Motor neuron (in vitro differentiated cells): ENCODE measurements at regions not wholly inside any gene's neighbourhood (a gene's known extent, or its start where the extent isn't known, plus 50 kb on each side); places are given as distances from the start of the nearest gene placed in this dataset.

Experiments used
- ATAC-seq, 8 experiments: fragments of 200-7000 bp; cut with Tn5 transposase; replicated peaks in 6 of 8; 2 replicates each; pipeline ENCODE4 v1.8.0; 2021; ENCODE audit warnings: mild to moderate bottlenecking in 8 of 8, moderate library complexity in 8 of 8
- H3K27ac ChIP-seq, 2 donors: fragments of 250-450 bp; sonication (Bioruptor Pico); 2 replicates each; pipeline ENCODE4 v1.9.0; 2021; ENCODE audit warnings: antibody characterized with exemption in 2 of 2, mild to moderate bottlenecking in 2 of 2, moderate library complexity in 1 of 2
- H3K4me1 ChIP-seq, 2 donors: fragments of 250-450 bp; sonication (Bioruptor Pico); replicated peaks in 1 of 2; 2 replicates each; pipeline ENCODE4 v1.6.1; 2021; ENCODE audit warnings: antibody characterized with exemption in 2 of 2, mild to moderate bottlenecking in 2 of 2, moderate library complexity in 1 of 2
- H3K4me3 ChIP-seq, 5 donors: fragments of 250-450 bp; sonication (Bioruptor Pico); 2 replicates each; pipeline ENCODE4 v1.9.0; 2021; ENCODE audit warnings: antibody characterized with exemption in 5 of 5, mild to moderate bottlenecking in 5 of 5, moderate library complexity in 4 of 5
- WGBS, 10 experiments: fragments of 450-650 bp; shearing (Covaris generic); methylation state at CpG; one replicate each; pipeline ENCODE4 v1.0.0; 2022; 5-methylcytosine and 5-hydroxymethylcytosine counted together
- in situ Hi-C, 9 experiments: fragments of 400-800 bp; cut with MboI; loops; one replicate each; pipeline ENCODE4 v1.15.0; 2021; ENCODE audit warnings: low sequenced_read_pairs in 9 of 9, low pct_unique_long_range_greater_than_20kb in 2 of 9; ENCODE audit not compliant: unreplicated experiment in 9 of 9

GRCh38 chr6:1242021-1242420 is 69.9 kb upstream of the FOXQ1 start:
- ATAC-seq: no peak
- WGBS, 10 experiments: 56 to 100% (median 70%) methylated on average over 1 to 4 of the region's 4 CpGs; no CpG with 5 or more reads in 4 of the 10 experiments
- in situ Hi-C loops: no loop called here
- H3K4me3 ChIP-seq: no peak overlapping the region
- no peaks in the 10 kb centered on the region for H3K4me1 ChIP-seq
- no peak overlapping the region for H3K27ac ChIP-seq

GRCh38 chr6:1240766-1241318 is 71.1 kb upstream of the FOXQ1 start:
- ATAC-seq: peak in 3 of 8 experiments; percentile 47 to 56 (median 53)
- no peak overlapping the region for H3K27ac ChIP-seq
- in situ Hi-C loops: no loop called here
- no peak overlapping the region for H3K4me3 ChIP-seq
- 23 to 100% (median 73%) methylated on average over 2 of the region's 2 CpGs; no CpG with 5 or more reads in 3 of the 10 experiments for WGBS, 10 experiments
- no peaks in the 10 kb centered on the region for H3K4me1 ChIP-seq

- 75 to 100% (median 87%) methylated on average over 2 to 7 of the region's 7 CpGs; no CpG with 5 or more reads in 3 of the 10 experiments for WGBS, 10 experiments
- H3K4me1 ChIP-seq: no peaks in the 10 kb centered on the region
- in situ Hi-C loops: no loop called here
- no peak for ATAC-seq
- no peak overlapping the region for H3K4me3 ChIP-seq
- H3K27ac ChIP-seq: no peak overlapping the region
Measured at GRCh38 chr6:1239805-1240204, 72.1 kb upstream of the FOXQ1 start.

GRCh38 chr6:1238040-1238439 is 73.9 kb upstream of the FOXQ1 start:
- WGBS, 10 experiments: 60 to 83% methylated on average over 1 to 5 of the region's 8 CpGs; no CpG with 5 or more reads in 8 of the 10 experiments
- Histone ChIP-seq H3K4me3 (no peak overlapping the region), H3K27ac (no peak overlapping the region), H3K4me1 (no peaks in the 10 kb centered on the region)
- ATAC-seq: no peak
- in situ Hi-C loops: no loop called here

GRCh38 chr6:1237636-1238035 is 74.3 kb upstream of the FOXQ1 start:
- no peak overlapping the region for H3K4me3 ChIP-seq
- 59 to 90% (median 82%) methylated on average over 2 to 15 of the region's 15 CpGs; no CpG with 5 or more reads in 5 of the 10 experiments for WGBS, 10 experiments
- no peak overlapping the region for H3K27ac ChIP-seq
- ATAC-seq: no peak
- in situ Hi-C loops: no loop called here
- no peaks in the 10 kb centered on the region for H3K4me1 ChIP-seq

GRCh38 chr6:1235825-1236224 is 76.1 kb upstream of the FOXQ1 start:
- Histone ChIP-seq H3K27ac (no peak overlapping the region), H3K4me1 (no peaks in the 10 kb centered on the region), H3K4me3 (no peak overlapping the region)
- 16 to 80% (median 60%) methylated on average over 1 to 5 of the region's 6 CpGs; no CpG with 5 or more reads in 5 of the 10 experiments for WGBS, 10 experiments
- ATAC-seq: no peak
- in situ Hi-C loops: no loop called here

GRCh38 chr6:1233924-1234323 is 78.0 kb upstream of the FOXQ1 start:
- in situ Hi-C loops: no loop called here
- WGBS, 10 experiments: 35 to 84% (median 82%) methylated on average over 1 to 11 of the region's 11 CpGs; no CpG with 5 or more reads in 3 of the 10 experiments
- no peak for ATAC-seq
- no peaks in the 10 kb centered on the region for H3K4me1 ChIP-seq
- H3K27ac ChIP-seq: no peak overlapping the region
- H3K4me3 ChIP-seq: no peak overlapping the region

- WGBS, 10 experiments: 14 to 100% (median 60%) methylated on average over 1 to 3 of the region's 3 CpGs; no CpG with 5 or more reads in 3 of the 10 experiments
- in situ Hi-C loops: no loop called here
- Histone ChIP-seq H3K27ac (no peak overlapping the region), H3K4me3 (no peak overlapping the region), H3K4me1 (no peaks in the 10 kb centered on the region)
- no peak for ATAC-seq
Measured at GRCh38 chr6:1232578-1232977, 79.3 kb upstream of the FOXQ1 start.

- Histone ChIP-seq H3K4me3 (no peak overlapping the region), H3K4me1 (no peaks in the 10 kb centered on the region), H3K27ac (no peak overlapping the region)
- in situ Hi-C loops: no loop called here
- 21 to 94% (median 52%) methylated on average over 2 to 4 of the region's 4 CpGs; no CpG with 5 or more reads in 4 of the 10 experiments for WGBS, 10 experiments
- ATAC-seq: no peak
Measured at GRCh38 chr6:1231941-1232340, 80.0 kb upstream of the FOXQ1 start.

GRCh38 chr6:1230689-1231605 is 81.0 kb upstream of the FOXQ1 start:
- in situ Hi-C loops: no loop called here
- ATAC-seq: no peak
- Histone ChIP-seq H3K4me1 (no peaks in the 10 kb centered on the region), H3K27ac (no peak overlapping the region), H3K4me3 (no peak overlapping the region)
- whole genome bisulfite sequencing, 10 experiments: 31 to 67% (median 57%) methylated on average over 1 to 7 of the region's 8 CpGs; no CpG with 5 or more reads in 1 of the 10 experiments

- in situ Hi-C loops: no loop called here
- Histone ChIP-seq H3K27ac (no peak overlapping the region), H3K4me1 (no peaks in the 10 kb centered on the region), H3K4me3 (no peak overlapping the region)
- no peak for ATAC-seq
- WGBS, 10 experiments: 17 to 85% (median 80%) methylated on average over 1 to 6 of the region's 6 CpGs; no CpG with 5 or more reads in 3 of the 10 experiments
Measured at GRCh38 chr6:1230281-1230680, 81.6 kb upstream of the FOXQ1 start.

- 0 to 80% (median 64%) methylated on average over 1 to 7 of the region's 9 CpGs for WGBS, 10 experiments
- H3K4me3 ChIP-seq: no peak overlapping the region
- no peak for ATAC-seq
- in situ Hi-C loops: no loop called here
- no peak overlapping the region for H3K27ac ChIP-seq
- H3K4me1 ChIP-seq: no peaks in the 10 kb centered on the region
Measured at GRCh38 chr6:1229808-1230207, 82.1 kb upstream of the FOXQ1 start.

- WGBS, 10 experiments: 49 to 94% (median 77%) methylated on average over 1 to 7 of the region's 7 CpGs; no CpG with 5 or more reads in 4 of the 10 experiments
- no peak for ATAC-seq
- Histone ChIP-seq H3K27ac (no peak overlapping the region), H3K4me3 (no peak overlapping the region), H3K4me1 (no peaks in the 10 kb centered on the region)
- in situ Hi-C loops: no loop called here
Measured at GRCh38 chr6:1229301-1229700, 82.6 kb upstream of the FOXQ1 start.
